GM19468 (cell line): ENCODE measurements at regions not wholly inside any gene's neighbourhood (a gene's known extent, or its start where the extent isn't known, plus 50 kb on each side); places are given as distances from the start of the nearest gene placed in this dataset.
"Not testable (repeated sequence)": the region's sequence is repeated elsewhere in the genome, so short reads cannot be mapped to it uniquely, and the experiment has no call there.

ENCODE experiments used
- ATAC-seq: cut with Tn5 transposase; IDR thresholded peaks from one replicate; pipeline ENCODE4 v1.9.1; 2021; ENCODE audit warnings: mild to moderate bottlenecking, moderate library complexity, moderate number of reproducible peaks; ENCODE audit not compliant: unreplicated experiment; ENCODE audit errors: extremely low read depth

DNA sequence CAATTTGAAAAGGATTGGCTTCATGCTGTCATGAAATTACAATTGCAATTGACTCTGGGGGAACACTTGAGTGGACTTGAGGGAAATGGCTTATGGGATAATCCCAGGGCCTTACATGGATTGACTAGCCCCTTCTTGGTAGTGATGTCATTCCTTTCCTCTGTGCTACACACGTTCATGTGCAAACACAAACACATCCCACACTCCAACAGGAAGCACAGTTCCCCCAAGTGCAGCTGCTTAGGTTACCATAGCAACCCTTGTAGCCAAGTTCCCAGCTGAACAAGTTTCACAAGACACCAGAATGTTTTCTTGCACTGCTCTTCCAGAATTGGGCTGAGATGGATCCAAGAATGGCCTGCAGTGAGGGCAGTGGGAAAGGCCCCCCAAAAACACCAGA is 217.0 kb downstream of the ZNF621 start:
- no peak for ATAC-seq

DNA sequence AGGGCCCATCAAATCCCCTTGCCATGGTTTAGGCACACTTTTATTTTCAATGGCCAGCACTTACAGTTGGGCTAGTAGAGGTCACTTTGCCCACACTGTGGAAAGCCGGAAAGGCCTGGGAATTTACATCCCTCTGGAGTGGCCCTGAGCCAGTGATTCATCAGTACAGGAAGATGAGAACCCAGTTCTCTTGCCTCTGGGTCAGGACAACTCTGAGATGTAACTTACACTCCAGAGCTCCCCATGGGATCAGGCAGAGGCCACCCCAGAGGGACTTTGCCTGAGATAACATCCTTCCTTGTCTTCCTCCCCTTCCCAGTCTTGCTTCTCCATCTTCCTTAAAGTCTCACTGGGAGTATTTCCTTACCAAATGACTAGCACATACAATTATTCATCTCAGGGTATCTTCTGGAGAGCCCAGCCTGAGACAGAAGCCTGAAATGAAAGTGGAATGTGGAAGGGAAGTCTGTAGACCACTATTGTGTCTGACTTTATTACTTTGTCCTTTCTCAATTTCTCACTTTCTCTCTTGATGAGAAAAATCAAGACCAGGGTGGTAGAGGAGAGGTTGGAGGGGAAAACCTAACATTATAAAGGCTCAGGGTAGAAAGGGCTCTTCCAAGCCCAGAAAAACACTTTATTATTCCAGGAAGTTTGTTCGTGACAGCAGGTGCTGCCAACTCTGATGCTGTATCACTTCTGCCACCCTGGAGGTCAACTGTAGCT is 220.8 kb downstream of the ZNF621 start:
- no peak for ATAC-seq

- no peak for ATAC-seq
These were observed 226.9 kb downstream of the ZNF621 start for GRCh38 chr3:40751666-40752065.

GRCh38 chr3:40752492-40752891 is 227.7 kb downstream of the ZNF621 start:
- no peak for ATAC-seq

- no peak for ATAC-seq
These were observed 228.6 kb downstream of the ZNF621 start for GRCh38 chr3:40753291-40753770.

GRCh38 chr3:40753951-40754350 is 229.2 kb downstream of the ZNF621 start:
- ATAC-seq, result no peak

- no peak for ATAC-seq
These were observed 230.2 kb downstream of the ZNF621 start for GRCh38 chr3:40754994-40755393.

- ATAC-seq, result no peak
These were observed 231.7 kb downstream of the ZNF621 start for GRCh38 chr3:40756500-40756899.

GRCh38 chr3:40762771-40763170 is 238.0 kb downstream of the ZNF621 start:
- not testable (repeated sequence) for ATAC-seq

DNA sequence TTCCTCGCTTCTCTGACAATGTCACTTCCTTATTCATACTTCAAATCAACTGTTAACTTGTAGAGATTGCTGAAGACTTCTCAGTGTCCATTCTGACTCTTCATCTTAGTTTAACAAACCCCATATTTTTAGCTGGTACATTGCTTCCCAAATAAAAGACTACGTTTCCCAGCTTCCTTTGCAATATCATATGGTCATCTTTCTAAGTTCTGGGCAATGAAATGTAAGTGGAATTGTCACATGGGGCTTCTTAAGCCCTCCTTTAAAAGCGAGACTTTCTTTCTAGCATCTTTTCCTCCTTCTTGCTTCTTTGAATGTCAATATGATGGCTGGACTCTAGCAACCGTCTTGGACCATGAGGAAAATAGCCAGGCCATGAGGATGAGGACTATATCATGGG is 239.0 kb downstream of the ZNF621 start:
- ATAC-seq, result no peak

GRCh38 chr3:40764747-40765146 is 240.0 kb downstream of the ZNF621 start:
- no peak for ATAC-seq

- ATAC-seq, result no peak
These were observed 241.1 kb downstream of the ZNF621 start for GRCh38 chr3:40765884-40766283.

DNA sequence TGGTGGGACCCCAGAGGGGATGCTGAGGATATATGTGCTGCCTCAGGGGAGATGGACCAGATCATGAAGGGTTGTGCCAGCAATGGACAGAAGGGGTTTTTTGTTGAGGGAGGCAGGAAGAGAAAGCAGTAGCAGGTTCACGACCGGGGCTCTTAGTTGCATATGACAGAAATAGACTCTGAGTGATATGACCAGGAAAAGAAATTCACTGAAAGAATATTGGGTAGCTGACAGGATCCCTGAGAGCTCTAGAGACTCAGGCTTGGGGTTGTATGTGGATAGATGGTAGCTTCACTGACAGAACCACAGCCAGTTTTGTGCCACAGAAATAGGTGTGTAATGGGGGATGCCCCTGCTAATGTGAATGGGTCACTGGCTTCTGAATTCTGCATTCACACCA is 241.6 kb downstream of the ZNF621 start:
- no peak for ATAC-seq

GRCh38 chr3:40768046-40768445 is 243.3 kb downstream of the ZNF621 start:
- no peak for ATAC-seq

DNA sequence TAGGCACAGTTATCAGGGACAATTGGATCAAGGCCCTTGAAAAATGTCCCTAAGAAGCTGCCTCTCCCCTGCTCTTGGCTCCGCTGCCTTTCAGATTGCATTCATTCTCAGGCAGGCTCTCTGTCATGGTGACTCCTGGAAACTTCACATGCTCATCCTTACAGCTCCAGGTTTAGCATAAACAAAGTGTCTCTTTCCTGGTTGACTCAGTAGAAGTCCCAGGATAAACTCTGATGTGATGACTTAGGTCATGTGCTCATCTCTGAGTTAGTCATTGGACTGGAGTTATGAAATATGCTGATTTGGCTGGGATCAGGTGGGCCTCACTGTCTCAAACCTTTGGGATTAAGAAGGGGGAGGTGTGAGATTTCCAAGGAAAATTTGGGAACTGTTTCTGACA is 243.8 kb downstream of the ZNF621 start:
- no peak for ATAC-seq

GRCh38 chr3:40770061-40770460 is 245.3 kb downstream of the ZNF621 start:
- no peak for ATAC-seq

DNA sequence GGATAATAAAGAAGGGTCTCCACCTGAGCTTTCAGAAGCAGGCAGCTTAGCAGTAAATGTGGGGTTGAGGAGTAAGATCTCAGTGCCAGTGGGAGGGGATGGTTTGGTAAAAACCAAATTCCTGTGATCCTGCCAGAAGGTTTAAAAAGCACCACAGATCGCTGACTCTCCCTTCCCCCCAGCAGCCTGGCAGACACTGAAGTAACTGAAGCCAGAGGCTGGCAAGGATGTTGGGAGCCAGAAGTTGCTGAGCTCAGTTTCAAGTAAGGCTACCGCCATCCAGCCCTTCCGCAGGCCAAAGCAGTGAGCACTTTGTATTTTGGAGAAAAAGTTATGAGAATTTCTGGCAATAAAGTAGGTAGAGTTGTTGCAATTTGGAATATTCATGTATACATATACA is 246.4 kb downstream of the ZNF621 start:
- ATAC-seq, result no peak

- no peak for ATAC-seq
These were observed 254.3 kb downstream of the ZNF621 start for GRCh38 chr3:40779039-40779438.

- ATAC-seq, result no peak
These were observed 255.6 kb downstream of the ZNF621 start for GRCh38 chr3:40780291-40780924.

DNA sequence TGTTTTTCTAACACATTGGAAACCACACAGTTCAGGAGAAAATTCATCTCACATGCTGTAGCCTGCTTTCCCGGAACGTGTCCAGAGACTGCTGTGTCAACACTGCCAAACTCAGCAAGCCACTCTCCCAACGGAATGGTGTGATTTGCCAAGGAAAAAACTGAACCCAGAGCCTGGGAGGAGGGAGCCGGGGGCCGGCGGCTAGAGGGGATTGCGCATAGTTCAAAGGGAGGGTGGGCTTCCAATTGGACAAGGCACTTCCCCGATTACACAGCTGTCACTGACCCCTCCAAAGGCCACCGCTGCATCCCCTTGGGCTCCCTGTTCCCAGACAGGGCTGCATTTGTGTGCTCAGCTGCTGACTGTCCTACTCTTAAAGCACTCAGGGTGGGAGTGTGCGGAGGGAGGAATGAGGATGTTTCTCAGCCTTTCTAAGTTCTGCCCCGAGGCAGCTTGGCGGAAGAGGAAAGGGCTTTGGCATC is 256.2 kb downstream of the ZNF621 start:
- ATAC-seq, result no peak

DNA sequence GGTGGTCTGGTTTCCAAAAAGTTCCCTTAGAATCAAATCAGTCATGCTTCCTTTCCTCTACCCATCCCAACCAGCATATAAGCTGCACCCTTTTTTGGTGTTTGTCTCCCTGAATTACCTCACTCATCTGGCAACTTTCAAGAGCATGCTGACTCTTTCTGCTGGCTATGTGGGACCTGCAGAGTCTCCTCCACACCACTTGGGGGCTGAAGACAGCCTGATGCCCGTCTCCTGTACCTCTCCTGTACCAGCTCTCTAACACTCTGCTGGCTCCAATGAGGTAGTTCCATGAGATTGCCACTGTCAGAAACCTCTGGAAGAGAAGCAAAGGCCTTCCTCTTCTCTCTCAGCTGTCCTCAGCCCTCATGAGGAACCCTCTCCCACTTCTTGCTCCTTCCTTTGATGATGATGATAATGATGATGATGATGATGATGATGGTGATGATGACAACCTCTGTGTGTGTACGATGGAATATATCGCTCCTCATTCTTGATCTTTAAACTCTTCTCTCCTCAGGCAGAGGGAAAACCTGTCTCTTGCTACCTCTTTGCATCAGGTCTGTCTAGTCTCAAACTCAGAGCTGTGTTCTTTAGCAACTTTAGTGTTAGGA is 257.5 kb downstream of the ZNF621 start:
- no peak for ATAC-seq
